Ishikawa (cell line): ENCODE measurements at regions not wholly inside any gene's neighbourhood (a gene's known extent, or its start where the extent isn't known, plus 50 kb on each side); places are given as distances from the start of the nearest gene placed in this dataset.

Source experiments
- EGR1 ChIP-seq: IDR thresholded peaks from 2 replicates; pipeline ENCODE4 v1.6.1; 2012
- EP300 ChIP-seq: IDR thresholded peaks from 2 replicates; pipeline ENCODE4 v1.6.1; 2012; ENCODE audit warnings: borderline replicate concordance
- FOXM1 ChIP-seq: IDR thresholded peaks from 2 replicates; pipeline ENCODE4 v1.6.1; 2012; ENCODE audit warnings: low read depth, borderline replicate concordance
- MAX ChIP-seq: IDR thresholded peaks from 2 replicates; pipeline ENCODE4 v1.6.1; 2012
- REST ChIP-seq: IDR thresholded peaks from 2 replicates; pipeline ENCODE4 v1.6.1; 2012; ENCODE audit warnings: low read depth, mild to moderate bottlenecking
- TAF1 ChIP-seq: IDR thresholded peaks from 2 replicates; pipeline ENCODE4 v1.6.1; 2012; ENCODE audit warnings: low read depth, mild to moderate bottlenecking
- TCF12 ChIP-seq: IDR thresholded peaks from 2 replicates; pipeline ENCODE4 v1.6.1; 2012; ENCODE audit warnings: low read depth
- TEAD4 ChIP-seq: IDR thresholded peaks from 2 replicates; pipeline ENCODE4 v1.6.1; 2012
- YY1 ChIP-seq: IDR thresholded peaks from 2 replicates; pipeline ENCODE4 v1.6.1; 2012; ENCODE audit warnings: low read depth
- ZBTB7A ChIP-seq: IDR thresholded peaks from 2 replicates; pipeline ENCODE4 v1.6.1; 2012; ENCODE audit warnings: low read depth

- no peak for TF ChIP-seq FOXM1
- no peak for TF ChIP-seq TAF1
- TF ChIP-seq TEAD4, result no peak
- no peak for TF ChIP-seq EP300
- TF ChIP-seq EGR1, result no peak
- TF ChIP-seq REST, result no peak
- no peak for TF ChIP-seq TCF12
- no peak for TF ChIP-seq MAX
- no peak for TF ChIP-seq ZBTB7A
- TF ChIP-seq YY1, result no peak
Measured at GRCh38 chr18:38982072-38982471, 1416.5 kb upstream of the CELF4 start.
